NCI-H524 treated with DMSO at 0.1 percent for 48 hours (cell line): ENCODE measurements at regions not wholly inside any gene's neighbourhood (a gene's known extent, or its start where the extent isn't known, plus 50 kb on each side); places are given as distances from the start of the nearest gene placed in this dataset.
A peak's percentile ranks its signal among the peaks of the same experiment; 100 is the strongest.
"Not testable (repeated sequence)": the region's sequence is repeated elsewhere in the genome, so short reads cannot be mapped to it uniquely, and the experiment has no call there.

ENCODE experiments used
- DNase-seq: peaks from one replicate; lab custom pipeline; 2025; lab: John Stamatoyannopoulos, UW

DNA sequence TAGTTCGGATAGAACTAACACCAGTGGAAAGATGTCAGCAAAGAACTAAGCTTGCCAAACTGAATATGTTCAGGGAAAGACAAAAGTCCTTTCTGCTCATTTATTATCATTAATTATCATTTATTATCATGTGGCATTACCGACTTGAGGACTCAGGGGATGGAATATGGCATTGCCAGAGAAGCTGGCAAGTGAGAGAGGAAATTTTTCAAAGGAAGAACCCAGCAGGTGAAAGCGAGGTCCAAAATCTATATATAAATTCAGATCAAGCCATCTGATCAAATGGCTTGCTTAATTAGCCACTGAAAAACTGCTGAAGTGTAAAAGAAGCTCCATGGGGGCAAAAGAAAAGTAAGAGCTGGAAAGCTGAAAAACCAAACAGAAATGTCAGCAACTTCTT is 1049.6 kb upstream of the SEMA6A start:
- DNase-seq, result no peak

DNA sequence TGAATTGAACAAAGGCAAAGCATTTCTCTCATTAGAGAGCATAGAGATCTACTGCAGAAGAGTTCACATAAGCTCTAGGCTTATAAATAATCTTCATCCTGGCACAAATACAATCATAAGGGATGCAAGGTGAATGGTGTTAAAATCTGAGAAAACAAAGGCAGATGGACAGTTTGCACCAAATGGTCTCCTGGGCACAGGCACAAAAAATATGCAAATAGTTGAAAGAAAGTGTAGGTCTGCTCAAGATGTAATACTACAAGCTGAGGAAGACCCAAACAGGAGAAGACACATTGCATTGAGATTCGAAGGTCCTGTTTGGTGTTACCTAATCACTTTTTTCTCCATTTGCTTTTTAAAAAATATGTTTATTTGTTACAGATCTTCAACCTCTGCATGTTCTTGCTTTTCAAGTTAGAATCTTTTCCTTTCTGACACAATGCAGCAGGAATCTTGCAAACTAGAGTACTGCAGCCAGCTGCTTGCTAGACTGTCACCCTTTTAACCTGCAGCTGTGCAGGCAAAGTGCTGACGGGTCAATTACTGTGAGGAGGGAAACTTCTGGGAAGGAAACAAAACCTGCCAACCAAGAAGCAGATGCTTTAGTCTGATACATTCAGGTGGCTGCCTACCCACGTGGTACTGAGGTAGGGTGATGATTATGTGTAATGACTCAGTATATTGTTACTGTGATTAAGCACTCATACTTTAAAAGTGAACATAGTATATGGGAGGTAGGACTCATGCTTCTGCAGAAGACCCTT is 1048.6 kb upstream of the SEMA6A start:
- DNase-seq, result peak; percentile 52

GRCh38 chr5:117621921-117622320 is 1047.3 kb upstream of the SEMA6A start:
- no peak for DNase-seq

GRCh38 chr5:117615226-117615625 is 1040.6 kb upstream of the SEMA6A start:
- no peak for DNase-seq

- DNase-seq, result no peak
Observed at GRCh38 chr5:117614408-117614807, 1039.8 kb upstream of the SEMA6A start.

- no peak for DNase-seq
Observed at GRCh38 chr5:117604845-117605244, 1030.2 kb upstream of the SEMA6A start.

GRCh38 chr5:117599811-117600210 is 1025.2 kb upstream of the SEMA6A start:
- not testable (repeated sequence) for DNase-seq

DNA sequence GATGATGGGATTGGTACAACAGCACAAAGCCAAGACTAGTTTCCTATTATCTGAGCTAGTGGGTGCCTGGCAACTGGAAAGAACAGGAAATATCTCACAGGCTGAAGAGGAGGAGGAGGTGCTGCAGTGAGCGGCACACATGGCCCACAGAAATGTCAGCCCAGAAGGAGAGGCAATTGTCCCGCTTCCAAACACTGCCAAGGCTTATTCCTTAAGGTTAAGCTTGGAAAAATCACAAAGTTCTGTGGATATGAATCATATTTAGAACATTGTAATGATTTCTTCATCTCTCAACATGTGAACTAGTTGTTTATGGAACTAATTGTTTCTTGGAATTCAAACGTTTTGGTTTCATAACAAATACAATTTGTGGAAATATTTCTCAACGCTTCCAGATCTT is 1019.5 kb upstream of the SEMA6A start:
- DNase-seq, result no peak

GRCh38 chr5:117590944-117591343 is 1016.3 kb upstream of the SEMA6A start:
- DNase-seq, result no peak

DNA sequence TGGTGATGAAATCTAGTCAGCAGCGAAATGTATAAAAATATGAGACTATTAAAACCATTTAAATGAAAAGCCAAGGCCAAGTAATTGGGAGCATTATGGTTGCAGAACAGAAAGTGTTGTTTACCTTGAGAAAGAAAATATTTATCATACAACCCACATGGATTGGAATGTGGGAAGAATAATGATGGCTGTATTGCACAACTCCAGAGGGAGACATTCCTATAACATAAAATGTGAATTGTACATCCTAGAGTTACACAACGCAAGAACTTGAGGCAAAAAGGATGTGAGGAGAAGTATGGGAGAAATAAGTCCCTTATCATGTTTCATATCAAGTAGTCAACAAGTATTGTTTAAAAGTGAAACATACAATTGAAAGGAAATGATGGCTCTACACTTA is 1014.0 kb upstream of the SEMA6A start:
- DNase-seq, result no peak

DNA sequence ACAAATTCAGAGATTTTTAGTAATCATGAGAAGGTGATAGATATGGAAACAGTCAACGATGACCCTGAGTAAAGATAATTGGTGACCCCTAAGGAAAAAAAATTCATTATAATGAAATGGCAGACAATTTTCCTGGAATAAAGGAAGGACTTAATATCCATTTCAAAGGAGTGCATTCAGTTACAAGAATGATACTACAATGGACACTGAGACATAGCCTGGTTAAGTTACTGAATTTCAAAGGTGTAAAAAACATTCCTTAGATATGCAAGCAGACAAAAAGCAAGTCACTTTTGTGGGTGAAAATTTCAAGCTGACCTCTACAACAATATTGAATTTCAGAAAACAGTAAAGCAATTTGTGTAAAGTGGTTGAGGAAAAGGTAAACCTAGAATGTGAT is 1012.5 kb upstream of the SEMA6A start:
- no peak for DNase-seq

GRCh38 chr5:117568622-117569021 is 994.0 kb upstream of the SEMA6A start:
- DNase-seq, result no peak

DNA sequence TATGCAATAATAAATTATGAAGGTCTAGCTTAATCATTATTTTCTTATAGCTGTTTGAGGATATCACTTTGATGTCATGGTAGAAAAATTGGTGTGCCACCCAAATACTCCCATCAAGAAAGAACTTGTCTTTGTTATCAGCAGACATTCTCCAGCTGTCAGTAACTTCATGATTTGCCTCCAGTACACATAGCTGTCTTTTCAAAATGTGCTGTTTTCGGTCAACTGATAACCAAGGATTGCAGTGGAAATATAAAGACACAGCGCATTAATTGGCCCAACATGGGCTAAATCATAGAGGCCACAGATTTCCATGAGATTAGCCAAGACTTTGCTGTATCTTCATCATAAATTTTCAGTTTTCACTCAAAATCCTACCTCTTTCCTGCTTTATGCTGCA is 993.5 kb upstream of the SEMA6A start:
- no peak for DNase-seq

DNA sequence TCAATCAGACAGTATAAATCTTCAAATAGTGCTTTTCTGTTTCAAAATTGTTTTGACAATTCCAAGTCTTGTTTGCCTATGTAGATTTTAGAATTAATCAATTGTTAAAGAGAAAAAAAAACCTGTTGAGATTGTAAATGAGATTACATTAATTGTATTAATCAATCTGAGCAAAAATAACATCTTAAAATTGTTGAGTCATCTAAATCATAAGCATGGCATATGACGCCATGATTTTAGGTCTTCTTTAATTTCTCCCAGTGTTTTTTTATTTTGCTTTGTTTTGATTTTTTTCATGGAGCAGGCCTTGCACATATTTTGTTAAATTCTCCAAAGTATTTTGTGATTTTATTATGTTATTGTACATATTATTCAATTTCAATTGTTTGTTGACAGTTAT is 988.0 kb upstream of the SEMA6A start:
- DNase-seq, result no peak

DNA sequence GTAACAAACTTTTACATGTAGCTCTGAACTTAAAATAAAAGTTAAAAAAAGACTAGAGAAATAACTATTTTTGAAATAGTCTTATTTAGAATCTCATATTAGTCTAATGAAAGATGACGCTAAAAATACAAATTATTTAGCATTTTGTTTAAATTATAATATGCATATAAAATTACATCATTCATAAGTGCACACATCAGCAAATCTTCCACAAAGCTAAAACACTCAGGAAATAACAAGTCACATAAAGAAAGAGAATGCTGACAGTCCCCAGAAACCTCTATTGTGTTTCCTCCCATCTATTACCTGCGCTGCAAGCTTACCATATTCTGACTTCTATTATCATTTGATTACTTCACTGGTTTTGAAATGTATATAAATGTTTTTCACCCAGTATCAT is 986.9 kb upstream of the SEMA6A start:
- no peak for DNase-seq

DNA sequence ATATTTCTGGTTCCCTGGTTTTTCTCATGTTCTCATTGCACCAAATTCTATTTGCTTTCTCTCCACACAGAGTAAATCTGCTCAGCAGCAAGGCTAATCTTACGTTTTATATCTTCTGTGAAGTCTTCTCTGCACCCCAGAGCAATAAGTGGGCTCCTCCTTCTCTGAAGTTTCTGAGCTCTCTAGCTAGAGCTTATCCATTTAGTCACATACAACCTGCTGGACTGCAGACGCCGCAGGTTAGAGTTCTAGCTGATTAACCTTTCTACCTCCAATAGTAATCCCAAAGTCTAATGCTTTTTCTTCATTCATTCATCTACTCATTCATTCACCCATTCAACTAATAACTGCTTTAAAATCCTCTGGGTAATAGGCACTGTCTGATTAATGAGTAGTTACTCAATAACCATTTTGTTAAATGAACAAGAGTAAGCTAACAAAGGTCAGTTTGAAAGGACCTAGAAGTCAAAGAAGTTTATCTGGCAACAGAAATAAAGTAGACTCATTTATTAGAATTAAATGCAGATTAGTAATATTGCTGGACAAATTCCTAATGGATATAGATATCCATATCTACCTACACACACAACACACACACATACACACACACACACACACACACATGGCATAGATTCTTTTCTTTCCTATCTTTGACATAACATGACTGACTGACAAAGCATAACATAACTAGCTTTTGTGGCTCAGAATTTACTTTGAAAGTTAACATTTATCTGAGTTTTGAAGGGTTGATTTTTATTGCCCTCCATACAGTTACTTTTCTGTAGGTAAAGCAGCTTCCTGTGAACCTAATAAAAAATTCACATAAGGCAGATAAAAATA is 984.6 kb upstream of the SEMA6A start:
- no peak for DNase-seq

DNA sequence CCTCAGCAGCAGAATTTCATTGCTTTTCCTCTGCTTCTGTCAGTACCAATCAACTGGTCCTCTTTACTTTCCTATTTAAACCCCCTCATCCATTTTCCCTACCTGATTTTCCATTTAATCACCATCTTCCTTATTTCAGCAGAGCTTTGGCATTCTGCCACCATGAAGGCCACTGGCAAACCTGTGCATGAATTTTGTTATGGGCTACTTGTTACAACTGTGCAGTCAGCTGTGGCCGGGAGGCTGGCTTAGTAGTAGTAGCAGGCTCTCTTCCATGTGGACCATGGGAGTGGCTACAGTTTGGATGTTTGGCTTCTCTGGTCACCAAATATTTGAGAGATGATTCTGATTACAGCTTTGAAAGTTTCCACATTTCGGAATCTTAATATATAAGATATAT is 976.6 kb upstream of the SEMA6A start:
- DNase-seq, result no peak

- no peak for DNase-seq
Observed at GRCh38 chr5:117547192-117547591, 972.6 kb upstream of the SEMA6A start.

- no peak for DNase-seq
Observed at GRCh38 chr5:117539692-117540091, 965.1 kb upstream of the SEMA6A start.

GRCh38 chr5:117533792-117534191 is 959.2 kb upstream of the SEMA6A start:
- no peak for DNase-seq

DNA sequence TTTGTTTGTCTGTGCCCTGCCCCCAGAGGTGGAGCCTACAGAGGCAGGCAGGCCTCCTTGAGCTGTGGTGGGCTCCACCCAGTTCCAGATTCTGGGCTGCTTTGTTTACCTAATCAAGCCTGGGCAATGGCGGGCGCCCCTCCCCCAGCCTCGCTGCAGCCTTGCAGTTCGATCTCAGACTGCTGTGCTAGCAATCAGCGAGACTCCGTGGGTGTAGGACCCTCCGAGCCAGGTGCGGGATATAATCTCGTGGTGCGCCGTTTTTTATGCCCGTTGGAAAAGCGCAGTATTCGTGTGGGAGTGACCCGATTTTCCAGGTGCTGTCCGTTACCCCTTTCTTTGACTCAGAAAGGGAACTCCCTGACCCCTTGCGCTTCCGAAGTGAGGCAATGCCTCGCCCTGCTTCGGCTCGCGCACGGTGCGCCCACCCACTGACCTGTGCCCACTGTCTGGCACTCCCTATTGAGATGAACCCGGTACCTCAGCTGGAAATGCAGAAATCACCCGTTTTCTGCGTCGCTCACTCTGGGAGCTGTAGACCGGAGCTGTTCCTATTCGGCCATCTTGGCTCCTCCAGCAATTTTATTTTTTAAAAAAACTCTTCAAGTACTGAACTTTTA is 958.5 kb upstream of the SEMA6A start:
- DNase-seq, result not testable (repeated sequence)

DNA sequence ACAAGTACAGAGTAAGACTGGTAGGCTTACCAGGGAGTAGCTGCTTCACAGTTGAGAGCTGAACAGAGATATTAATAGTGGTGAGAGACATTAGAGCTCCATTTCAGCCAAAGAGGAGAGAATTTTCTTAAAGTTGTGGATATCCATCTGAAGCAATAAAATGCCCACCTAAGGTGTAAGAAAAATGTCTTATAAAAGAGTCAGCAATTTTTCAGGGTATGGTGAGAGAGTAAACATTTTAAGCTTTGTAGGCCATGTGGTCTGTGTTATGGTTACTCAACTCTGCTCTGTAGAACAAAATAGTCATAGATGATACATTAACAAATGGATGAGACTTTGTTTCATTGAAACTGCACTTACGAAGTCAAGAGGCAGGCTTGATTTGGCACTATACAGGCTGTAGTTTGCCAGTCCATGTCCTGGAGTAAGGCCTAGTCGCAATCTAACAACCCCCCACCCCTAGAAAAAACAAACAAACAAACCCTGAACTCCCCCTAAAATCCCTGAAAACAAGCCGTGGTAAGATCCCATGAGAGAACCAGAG is 945.4 kb upstream of the SEMA6A start:
- no peak for DNase-seq

GRCh38 chr5:117504305-117504704 is 929.7 kb upstream of the SEMA6A start:
- no peak for DNase-seq
